WI38 (cell line): ENCODE measurements at regions not wholly inside any gene's neighbourhood (a gene's known extent, or its start where the extent isn't known, plus 50 kb on each side); places are given as distances from the start of the nearest gene placed in this dataset.

Source experiments
- H3K4me3 ChIP-seq: 2 replicates; pipeline ENCODE4 v1.5.1; 2011; ENCODE audit warnings: low read depth, mild to moderate bottlenecking, control low read depth, low read length
- TF ChIP-seq, protein P1 (sequence below): IDR thresholded peaks from 2 replicates; pipeline ENCODE4 v1.5.1; 2012; ENCODE audit warnings: low read depth, mild to moderate bottlenecking, control low read depth, low read length

DNA sequence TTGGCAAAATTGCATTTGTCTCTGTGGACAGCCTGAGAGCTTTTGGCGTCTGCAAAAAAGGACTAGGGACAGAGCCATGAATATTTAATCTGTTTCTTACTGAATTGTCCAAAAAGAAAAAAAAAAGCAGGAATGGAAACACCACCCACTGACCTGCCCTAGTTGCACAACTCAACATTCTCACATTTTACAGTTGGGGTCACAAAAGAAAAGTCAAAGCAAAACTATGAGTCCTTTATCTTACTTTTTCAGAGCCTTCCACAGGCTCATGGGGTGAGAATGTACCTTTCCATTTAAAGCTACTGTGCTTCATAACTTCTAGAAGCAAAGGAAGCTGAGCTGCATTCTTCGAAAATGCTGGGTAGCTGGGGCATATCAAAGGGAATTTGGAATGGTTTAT is 225.7 kb downstream of the FAM76B start:
- TF ChIP-seq, protein P1, sequence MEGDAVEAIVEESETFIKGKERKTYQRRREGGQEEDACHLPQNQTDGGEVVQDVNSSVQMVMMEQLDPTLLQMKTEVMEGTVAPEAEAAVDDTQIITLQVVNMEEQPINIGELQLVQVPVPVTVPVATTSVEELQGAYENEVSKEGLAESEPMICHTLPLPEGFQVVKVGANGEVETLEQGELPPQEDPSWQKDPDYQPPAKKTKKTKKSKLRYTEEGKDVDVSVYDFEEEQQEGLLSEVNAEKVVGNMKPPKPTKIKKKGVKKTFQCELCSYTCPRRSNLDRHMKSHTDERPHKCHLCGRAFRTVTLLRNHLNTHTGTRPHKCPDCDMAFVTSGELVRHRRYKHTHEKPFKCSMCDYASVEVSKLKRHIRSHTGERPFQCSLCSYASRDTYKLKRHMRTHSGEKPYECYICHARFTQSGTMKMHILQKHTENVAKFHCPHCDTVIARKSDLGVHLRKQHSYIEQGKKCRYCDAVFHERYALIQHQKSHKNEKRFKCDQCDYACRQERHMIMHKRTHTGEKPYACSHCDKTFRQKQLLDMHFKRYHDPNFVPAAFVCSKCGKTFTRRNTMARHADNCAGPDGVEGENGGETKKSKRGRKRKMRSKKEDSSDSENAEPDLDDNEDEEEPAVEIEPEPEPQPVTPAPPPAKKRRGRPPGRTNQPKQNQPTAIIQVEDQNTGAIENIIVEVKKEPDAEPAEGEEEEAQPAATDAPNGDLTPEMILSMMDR = no peak
- H3K4me3 ChIP-seq = no peak overlapping the region

DNA sequence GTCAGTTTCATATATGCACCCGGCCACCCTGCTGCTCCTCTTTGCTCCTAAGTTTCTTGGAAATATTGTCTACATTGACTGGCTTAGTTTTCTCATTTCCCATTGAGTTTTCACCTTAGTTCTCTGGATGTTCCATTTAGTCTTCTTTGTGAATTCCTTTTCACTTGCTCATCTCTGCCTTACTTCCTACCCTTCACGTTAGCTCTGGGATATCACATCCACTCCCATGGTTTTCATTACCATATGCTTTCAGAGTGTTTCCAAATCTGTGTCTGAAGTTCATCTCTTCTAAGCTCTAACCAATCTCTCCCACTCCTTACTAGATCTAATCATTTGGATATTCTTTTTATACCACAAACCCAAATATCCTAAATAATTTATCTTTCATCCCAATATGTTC is 226.4 kb downstream of the FAM76B start:
- TF ChIP-seq, protein P1 = no peak

DNA sequence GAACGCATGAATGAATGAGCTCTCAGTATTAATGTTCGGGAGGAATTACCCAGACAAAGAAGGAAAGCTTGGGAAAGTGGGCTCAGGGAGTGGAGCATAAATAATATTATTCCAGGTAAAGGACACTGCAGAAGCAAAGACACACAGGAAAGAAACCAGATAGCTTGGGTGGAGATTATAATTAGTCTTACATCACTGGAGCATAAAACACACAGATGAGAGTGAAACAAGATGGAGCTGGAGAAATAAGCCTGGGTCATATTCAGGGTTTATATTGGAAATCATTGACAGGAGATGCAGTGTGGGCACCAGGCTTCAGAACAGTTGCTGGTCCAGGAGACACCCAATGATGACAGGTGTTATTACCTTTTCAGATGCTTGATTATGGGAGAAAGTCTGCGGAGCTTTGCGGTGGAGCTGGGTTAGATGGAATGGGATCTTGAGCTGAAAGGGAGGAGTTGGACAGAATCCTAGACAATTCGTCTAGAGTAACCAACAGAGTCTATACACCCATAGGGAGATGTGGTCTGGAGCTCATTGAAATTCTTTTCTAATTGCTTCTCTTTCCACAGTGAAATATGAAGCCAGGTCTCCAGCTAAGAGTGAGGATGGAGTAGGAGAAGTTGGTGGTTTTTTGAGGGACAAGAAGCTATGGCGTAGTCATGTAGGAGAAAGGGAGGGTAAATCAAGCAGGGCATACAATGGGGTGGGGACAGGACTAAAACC is 227.2 kb downstream of the FAM76B start:
- H3K4me3 ChIP-seq = no peak overlapping the region
- TF ChIP-seq, protein P1 = no peak

More for the DNA sequence above, 226.4 kb downstream of the FAM76B start:
- no peak overlapping the region for H3K4me3 ChIP-seq

DNA sequence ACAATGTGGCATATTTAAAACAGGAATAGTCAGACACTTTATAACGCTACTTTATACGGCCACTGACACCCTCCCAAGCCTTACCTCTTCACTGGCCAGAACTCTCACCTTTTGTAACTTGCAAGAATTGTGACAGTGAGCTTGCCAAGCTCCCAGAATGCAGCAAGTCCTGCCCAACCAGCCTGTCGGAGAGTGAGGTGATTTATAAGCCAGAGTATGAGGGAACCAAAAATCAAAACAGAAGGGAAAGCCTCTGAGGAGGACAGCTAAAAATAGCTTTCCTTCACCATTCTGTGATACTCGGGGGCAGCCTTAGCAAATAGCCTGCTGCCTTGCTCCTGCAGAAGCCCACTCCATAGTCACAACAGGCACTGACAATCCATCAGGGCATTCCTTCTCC is 229.7 kb downstream of the FAM76B start:
- TF ChIP-seq, protein P1 = no peak
- no peak overlapping the region for H3K4me3 ChIP-seq

DNA sequence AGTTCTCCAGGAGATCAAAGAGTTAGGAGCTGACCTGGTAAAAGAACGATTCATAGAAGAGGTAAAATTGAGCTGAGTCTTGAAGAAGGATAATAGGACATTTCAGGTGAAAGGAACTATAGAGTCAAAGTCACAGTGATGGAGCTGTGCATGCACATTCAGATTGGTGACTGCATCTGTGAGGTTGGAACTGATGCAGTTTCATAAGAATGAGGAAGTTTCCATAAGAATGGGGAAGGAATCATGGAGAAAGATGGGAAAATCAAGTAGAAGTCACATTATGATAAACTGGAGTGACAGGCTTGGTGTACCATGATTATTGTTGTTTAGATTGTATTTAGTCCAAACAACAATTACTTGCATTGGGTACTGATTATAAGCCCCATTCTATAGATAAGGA is 232.2 kb downstream of the FAM76B start:
- no peak overlapping the region for H3K4me3 ChIP-seq
- TF ChIP-seq, protein P1 = no peak

DNA sequence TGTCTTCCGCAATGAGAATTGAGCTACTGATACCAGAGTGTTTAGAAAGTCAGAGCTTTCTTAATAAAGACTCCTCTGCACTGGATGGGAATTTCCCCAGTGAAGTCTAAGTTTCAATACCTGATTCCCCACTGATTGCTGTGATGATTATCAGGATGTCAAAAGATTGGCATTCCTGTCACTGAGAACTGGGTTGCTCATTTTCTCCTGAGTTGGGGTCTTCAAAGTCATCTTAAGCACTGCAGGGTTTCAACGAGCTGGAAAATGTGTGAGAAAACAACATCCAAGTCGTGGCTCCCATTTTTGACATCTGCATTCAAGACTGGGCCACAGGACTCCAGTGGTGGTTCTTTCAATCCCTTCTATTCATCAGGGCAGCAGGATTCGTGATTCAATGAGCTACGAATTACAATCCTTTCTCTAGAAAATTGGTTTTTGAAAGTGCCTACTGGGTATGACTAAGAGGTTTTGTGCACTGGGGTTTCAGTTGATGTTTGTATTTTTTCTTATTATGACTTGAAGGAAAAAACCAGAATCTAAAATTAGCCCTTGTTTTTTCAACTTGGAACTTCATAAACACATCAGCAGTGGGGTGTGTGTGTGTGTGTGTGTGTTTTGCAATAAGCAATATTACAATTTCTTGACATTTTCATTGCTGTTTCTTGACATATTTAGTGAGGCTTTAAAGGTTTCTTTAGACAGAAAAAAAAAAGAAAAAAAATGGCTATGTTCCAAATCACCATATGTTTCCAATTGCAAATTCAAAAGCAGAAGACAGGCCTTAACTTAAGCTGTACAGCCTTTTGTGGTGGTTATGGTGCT is 233.0 kb downstream of the FAM76B start:
- no peak overlapping the region for H3K4me3 ChIP-seq

More for the DNA sequence above, 233.0 kb downstream of the FAM76B start:
- TF ChIP-seq, protein P1 = no peak
